GM19043 (cell line): ENCODE measurements at regions not wholly inside any gene's neighbourhood (a gene's known extent, or its start where the extent isn't known, plus 50 kb on each side); places are given as distances from the start of the nearest gene placed in this dataset.
A peak's percentile ranks its signal among the peaks of the same experiment; 100 is the strongest.

Source experiments
- ATAC-seq: cut with Tn5 transposase; IDR thresholded peaks from one replicate; pipeline ENCODE4 v1.9.1; 2021; ENCODE audit warnings: low read depth; ENCODE audit not compliant: unreplicated experiment

DNA sequence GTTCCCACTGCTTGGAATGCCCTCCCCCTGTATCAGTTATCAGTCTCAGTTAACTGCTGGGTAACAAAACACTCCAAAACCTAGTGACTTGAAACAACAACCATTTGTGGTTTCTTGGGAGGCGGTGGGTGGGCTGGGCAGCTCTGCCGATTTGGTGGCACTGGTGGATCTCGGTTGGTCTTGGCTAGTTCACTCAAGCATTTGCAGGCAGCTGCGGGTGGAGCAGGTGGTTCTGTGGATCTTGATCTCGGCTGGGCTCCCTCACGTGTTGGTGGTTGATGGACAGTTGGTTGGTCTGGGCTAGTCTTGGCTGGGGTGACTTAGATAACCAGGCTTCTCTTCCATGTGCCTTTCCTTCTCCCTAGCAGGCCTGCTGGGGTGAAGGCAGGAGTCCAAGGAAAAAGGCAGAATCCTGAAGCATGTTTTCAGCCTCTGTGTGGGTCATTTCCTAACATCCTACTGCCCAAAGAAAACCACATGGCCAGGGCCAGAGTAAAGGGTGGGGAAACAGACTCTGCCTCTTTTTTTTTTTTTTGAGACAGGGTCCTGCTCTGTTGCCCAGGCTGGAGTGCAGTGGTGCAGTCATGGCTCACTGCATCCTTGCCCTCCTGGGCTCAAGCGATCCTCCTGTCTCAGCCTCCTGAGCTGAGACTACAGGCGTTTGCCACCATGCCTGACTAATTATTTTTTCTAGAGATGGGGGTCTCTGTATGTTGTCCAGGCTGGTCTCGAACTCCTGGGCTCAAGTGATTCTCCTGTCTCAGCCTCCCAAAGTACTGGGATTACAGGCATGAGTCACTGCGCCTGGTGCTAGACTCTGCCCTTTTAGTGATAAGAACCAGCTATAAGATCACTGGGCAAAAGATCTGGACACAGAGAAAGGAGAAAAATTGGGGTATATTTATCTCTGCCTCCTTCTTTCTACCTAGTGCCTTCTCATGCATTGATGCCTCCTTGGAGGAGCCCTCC is 183.7 kb downstream of the RGS3 start:
- ATAC-seq, result no peak

DNA sequence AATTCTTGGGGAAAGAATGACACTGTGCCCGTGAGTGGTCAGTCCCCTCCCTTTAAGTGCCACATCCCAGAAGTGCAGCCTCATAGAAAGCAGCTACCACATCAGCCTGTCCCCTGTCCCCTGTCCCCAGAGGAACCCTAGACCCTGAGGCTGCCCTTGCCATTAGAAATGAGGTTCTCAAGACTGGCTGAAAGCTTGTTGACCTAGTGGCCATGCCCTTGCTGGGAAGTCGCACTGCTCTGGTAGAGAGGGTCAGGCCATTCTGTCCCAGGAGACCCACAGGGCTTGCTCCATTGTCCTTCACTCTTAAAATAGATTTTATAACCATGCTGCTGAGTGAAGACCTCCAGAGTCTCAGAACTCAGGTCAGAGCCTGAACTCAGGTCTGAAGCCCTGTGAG is 184.5 kb downstream of the RGS3 start:
- no peak for ATAC-seq

DNA sequence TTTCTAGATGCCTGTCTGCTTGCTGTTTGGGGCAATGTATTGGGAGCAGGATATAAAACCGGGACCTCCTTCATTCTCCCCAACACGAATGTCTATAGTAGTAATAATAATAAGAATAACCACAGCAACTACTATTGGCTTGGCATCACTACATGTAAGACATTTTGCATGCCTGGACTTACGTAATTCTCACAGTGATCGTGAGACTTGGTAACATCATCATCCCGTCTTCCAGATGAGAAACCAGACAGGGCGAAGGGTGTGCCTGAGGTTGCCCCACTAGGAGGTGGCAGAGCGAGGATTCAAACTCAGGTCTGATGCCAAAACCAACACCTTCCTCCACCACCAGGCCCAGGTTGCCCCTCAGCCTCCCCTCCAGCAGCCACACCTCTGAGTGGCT is 185.1 kb downstream of the RGS3 start:
- no peak for ATAC-seq

DNA sequence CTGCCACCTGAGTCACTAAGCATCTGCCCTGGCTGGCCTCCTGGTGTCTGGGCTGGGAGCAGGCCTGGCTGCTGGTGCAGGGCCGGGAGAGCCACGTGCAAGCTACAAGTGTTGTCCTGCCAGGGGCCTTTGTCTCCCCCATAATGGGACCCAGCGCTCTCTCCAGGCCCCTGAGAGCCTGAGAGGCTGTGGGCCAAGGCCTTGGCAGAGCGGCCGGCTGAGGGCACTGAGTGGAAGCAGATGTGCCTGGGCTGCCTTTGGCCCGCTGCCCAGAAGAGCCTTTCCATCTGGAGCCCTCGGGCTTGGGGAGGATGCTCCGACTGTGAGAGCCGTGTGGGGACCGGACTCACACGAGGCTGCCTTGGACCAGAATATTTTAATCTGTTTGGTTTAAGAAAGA is 185.5 kb downstream of the RGS3 start:
- no peak for ATAC-seq

DNA sequence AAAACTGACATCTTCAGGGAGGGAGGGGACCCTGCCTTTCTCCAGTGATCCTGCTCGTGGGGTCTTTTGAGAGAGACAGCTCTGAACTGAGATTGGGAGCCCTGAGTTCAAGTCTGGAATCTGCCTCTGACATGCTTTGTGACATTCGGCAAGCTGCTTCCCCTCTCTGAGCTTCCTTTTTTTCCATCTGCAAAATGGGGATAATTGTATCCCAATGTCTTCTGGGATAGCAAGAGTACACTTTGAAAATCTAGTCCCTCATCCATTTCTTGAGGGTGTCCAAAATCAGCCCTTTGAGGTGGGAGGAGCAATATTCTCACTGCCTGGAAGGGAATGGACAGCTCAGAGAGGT is 186.3 kb downstream of the RGS3 start:
- ATAC-seq, result no peak

DNA sequence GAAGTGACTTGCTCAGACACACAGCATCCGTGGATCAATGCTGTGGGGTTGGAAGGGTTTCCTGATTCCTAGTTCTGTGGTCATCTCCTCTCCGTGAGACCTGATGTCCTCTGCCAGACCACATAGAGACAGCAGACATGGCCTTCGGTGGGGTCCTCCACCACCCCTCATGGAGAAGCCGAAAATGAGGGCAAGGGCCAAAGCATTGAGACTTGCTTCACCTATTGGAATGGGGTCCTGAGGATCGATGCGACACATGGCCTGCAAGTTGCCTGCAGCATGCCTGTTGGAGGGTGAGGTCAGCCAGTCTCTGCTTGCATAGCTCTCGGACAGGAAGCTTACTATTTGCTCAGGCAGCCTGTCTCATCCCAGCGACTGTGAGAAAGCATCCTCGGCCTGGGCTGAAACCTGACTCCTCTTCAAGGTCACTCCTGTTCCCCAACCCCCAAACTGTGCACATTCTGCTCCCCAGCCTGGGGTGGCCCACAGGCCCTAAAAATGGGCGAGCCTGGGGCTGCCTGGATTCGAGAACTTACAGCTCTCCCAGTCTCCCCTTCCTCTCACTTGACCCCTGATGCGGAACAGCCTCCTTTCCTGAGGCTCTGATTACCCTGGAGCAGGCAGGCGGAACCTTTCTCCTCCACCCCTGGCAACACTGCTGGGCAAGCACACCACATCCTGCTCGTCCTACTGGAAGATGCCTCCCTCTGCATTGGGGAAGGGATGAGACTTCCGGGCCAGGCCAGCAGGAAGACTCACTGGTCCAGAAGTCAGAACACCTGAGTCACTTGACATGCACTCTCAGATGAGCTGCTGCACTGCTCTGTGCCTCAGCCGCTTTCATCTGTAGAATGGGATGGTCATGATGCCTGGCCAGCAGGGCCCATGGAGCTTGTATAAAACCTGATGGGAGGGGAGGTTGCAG is 186.9 kb downstream of the RGS3 start:
- ATAC-seq, result no peak

DNA sequence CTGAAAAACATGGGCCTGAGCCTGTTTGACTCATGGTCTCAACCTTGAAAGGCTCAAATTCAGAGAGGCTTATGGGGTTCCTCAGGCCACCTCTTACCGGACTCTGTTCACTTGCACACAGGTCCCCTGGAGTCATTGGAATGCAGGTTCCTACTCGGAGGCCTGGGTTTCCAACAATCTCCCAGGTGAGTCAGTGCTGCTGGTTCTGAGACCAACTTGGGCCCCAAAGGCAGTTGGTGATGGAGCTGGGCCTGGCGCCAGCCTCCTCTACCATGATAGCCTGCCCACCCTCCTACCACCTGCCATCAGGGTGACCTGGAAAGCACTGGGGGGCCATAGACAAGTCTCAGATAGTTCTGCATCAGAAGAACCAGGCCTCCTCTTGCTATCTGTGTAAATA is 188.4 kb downstream of the RGS3 start:
- ATAC-seq, result no peak

DNA sequence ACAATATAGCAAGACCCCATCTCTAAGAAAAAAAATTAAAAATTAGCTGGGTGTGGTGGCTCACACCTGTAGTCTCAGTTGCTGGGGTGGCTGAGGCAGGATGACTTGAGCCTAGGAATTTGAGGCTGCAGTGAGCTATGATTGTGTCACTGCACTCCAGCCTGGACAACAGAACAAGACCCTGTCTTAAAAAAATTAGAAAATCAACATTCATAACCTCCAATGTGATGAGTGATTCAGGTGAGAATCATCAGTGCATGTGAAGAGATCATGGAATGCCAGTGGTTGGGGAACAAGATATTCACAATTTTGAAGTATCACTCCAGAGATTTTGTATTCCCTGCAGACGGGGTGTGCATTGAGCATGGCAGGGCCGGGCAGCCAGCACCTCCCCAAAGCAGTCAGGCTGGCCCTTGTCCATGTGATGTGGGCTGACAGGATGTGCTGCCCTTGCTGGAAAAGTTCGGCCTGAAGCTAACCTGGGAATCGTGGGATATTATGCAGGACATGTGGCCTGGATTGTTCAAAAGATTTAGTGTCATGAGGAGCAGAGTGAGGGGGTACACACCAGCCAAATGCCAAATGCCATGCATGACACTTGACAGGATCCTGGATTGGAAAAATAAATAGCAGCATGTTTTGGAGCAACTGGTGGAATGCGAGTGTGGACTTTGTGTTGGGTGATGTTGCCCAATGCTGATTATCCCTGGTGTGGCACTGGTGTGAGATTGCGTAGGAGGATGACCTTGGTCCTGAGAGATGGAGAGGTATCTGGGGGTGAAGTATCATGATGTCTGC is 189.0 kb downstream of the RGS3 start:
- ATAC-seq, result no peak

DNA sequence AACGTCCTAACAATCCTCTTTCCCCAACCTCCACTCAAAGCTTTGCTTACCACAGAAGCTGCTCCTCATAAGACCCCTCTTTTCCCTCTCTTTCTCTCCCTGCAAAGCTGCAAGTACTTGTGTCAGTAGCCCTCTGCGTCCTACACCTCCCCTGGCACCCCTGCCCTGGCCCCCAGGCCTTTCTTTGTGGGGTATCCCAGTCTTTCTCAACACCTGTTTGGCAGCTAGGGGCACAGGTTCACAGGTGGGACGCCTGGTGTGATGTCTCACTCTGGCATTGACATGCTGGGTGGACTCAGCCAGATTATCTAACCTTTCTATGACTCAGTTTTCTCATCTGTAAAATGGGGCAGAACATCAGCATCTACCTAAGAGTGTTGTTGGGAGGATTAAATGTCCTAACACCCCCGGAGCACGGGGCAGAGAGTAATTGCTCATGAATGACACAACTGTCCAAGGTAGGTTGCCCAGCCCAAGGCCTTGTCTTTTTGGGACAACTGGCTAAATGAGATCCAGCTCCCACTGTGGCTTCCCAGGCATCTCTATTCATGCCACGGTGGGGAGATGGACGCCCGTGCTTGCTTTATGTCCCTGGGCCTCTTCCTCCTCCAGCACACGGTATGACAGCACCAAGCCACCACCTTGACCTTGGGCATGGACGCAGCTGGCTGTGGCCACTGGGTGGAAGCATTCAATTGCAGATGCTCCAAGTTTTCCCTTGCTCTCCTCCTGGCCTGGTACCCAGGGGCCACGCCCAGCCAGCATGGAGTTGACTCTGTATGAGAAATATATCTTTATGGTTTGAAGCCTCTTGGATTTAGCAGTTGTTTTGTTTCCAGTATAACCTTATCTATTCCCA is 190.4 kb downstream of the RGS3 start:
- ATAC-seq, result no peak

DNA sequence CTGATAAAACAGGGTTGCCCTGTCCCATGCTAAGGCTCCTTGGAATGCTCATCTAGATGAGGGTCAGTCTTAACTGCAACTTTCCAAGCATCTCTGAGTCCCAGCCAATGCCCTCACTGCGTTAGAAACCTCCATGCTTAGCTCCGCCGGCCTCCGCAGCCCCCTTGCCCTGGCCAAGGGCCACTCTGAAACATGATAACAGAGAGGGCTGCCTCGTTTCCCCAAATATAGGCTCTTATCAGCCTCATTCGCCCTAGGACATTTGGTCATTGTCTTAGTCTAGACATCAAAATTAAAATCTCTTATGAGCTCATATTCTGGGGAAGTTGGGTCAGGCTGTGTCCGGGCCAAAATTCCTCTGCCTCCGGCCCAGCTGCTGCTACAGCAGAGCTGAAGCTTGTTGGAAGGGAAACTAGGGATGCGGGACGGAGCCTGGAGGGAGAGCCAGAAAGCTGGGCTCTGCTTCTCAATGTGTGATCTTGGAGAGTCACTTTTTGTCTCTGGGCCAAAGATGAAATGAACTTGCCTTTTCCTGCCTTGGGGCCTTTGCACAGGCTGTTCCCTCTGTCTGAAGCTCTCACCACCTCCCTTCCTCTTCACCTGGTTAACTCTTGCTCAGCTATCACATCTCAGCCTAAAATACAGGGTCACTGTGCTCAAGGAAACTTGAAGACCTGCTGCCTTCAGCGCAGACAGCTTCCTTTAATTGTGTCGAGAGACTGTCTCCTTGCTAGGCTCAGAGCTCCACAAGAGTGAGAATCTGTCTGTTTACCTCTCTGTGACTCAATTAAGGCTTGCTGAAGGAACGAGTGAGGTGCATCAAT is 191.3 kb downstream of the RGS3 start:
- ATAC-seq, result no peak

DNA sequence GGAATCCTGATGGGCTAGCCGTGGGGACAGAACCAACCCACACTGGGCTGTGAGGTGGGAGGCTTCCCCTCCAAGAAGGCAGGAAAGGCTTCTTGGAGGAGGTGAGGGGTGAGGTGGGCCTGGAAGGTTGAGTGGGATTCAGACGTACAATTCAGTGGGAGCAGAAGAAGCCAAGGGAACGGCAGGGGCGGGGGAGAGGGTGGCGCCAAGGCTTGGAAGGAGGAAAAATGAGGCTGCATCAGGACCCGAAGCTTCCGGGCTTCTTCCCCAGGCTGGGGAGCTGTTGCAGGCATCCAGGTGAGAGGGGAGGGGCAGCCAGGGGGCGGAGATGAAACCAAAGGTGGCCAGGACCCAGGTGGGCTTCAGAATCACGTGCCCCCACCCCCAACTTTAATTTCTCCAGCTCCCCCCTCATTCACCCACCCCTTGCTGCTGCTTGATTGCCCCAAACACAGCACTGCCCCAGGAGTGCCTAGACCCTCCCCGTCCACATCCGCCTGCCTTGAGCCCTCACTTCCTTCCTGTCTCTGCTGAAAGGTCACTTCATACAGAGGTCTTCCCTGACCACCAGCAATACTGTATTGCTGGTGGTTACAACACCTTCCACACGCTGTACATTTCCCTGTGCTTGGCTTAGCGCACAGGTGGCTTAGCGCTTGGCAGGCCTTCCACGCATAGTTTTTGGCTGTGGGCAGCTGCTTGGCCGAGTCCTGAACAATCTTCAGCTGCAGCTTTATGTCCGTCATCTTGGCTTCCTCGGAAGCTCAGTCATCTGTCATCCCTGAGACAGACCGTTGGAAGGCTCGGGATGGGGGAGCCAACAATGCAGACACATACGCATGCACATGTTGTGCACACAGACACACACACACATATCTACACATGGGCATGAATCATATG is 193.5 kb downstream of the RGS3 start:
- no peak for ATAC-seq

DNA sequence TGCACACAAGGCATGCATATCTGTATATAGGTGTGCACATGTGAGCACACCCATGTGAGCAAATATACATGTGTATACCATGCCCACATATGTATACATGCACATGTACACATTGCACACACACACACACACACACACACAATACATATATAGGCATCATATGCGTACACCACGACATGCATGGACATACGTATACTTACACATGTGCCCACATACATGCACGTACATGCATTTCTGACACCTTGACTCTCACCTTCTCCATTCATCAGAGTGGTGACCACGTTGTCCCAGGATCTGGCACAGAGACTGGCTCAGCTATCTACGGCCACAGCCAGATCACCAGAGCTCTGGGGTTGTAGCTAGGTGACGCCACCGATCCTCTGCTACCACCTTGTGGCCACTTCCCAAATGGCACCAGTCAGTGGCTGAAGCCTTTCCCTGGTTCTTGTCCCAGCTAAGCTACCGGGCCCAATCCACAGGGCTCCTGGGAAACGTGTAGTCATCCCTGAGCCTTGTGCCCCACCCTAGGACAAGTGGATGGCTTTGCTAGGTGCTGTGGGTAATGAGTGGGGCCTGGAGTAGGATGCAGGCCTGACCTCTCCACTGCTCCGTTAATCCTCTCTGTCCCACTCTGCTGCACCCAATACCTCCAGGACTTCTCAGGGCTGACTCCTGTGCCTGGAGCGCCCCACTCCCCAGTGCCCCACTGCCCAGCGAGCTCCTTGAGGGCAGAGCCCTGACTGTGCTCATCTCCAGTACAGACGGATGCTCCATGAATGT is 194.4 kb downstream of the RGS3 start:
- ATAC-seq, result peak; percentile 51

DNA sequence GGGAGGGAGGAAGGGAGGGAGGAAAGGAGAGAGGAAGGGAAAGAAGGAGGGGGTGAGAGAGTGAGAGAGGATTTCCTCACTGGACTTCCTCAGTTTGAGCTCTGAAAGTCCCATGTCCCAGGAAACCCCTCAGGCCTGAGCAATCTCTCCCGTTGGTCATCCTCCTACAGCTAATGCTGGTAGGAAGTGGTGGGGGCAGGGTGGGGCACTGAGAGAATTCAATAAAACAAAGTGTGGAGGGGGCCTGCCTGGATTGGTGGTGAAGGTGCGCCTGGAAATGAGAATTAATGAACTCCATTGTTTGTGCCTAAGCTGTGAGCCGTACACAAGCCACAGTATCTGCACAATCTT is 195.0 kb downstream of the RGS3 start:
- no peak for ATAC-seq

DNA sequence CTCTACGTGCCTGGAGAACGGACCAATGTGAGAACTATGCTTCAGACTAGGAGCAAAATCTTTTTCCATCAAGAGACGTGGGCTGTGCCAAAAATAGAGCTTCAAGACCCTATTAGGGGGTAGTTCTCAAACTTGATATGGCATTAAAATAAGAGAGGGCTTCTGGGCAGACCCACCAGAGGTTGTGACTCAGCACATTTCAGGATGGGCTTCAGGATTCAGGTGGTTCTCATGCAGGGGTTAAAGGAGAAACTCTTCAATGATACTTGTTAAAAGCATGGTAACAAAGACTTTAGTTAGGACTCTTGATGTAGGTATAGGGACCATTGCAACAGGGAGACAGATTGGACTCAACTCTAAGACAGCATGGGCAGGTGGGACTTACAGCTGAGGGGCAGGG is 195.5 kb downstream of the RGS3 start:
- ATAC-seq, result no peak

DNA sequence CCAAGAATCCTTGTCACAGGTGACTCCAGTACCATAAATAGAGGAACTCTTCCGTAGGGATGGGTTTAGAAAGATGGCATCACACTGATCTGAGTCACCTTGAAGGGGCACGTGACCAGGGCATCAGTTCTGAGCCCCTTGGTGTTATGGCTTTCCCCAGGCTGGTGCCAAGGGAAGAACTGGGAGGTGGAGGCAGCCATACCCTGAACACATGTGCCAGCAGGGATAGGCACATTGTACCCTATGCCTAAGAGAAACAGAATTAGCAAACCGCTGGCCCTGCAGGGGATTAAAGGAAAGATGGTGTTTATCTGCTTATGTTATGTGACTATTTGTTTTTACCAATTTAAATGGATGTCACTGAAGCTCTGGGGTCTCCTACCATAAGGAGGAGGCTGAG is 196.2 kb downstream of the RGS3 start:
- no peak for ATAC-seq

DNA sequence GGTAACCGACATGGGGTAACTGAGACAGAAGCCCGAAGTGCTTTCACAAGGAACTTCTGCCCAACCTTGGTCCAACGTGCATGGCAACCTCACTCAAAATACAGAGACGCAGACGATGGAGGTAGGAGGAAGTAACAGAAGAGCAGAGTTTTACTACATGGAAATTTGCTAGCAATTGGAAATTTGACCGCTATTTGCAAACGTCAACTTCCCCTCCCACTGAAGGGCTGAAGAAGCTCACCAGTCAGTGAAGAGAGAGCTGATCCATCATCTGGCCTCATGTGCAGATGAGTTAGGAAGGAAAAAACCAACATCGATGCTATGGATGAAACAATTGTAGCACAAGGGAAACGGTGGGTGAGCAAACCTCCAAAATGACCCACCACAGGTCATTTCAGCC is 196.7 kb downstream of the RGS3 start:
- ATAC-seq, result no peak

DNA sequence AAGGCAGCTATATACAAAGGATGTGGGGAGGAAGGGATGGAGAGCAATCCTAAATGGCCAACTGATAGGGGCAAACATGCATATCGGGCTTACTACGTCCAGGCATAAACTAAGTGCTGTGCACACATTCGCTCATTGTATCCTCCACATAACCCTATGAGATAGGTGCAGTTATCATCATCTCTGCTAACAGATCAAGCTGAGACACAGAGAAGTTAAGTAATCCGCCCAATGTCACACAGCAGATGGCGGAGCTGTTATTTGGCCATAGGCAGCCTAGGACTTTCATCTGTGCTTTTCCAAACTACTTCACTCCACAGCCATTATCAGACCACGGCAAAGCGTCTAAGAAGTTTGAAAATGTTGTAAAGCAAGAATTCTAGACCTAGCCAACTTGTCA is 197.5 kb downstream of the RGS3 start:
- no peak for ATAC-seq
